HepG2 (cell line): ENCODE measurements at regions not wholly inside any gene's neighbourhood (a gene's known extent, or its start where the extent isn't known, plus 50 kb on each side); places are given as distances from the start of the nearest gene placed in this dataset.
A peak's percentile ranks its signal among the peaks of the same experiment; 100 is the strongest.
"Not testable (repeated sequence)": the region's sequence is repeated elsewhere in the genome, so short reads cannot be mapped to it uniquely, and the experiment has no call there.

Experiments used
- ATAC-seq: fragments of 200-7000 bp; cut with Tn5 transposase; 3 replicates; pipeline ENCODE4 v1.9.1; 2020; ENCODE audit warnings: mild to moderate bottlenecking, moderate library complexity
- BruUV-seq: library from RNA; stranded (reverse); fragments of 400-500 nt; replicated peaks from 2 replicates; lab custom pipeline; 2021; lab: Mats Ljungman, UMichigan
- CTCF ChIA-PET: fragments of 300-600 bp; formaldehyde crosslinking; extraction: SDS; loops from one replicate; lab custom pipeline; 2021; ENCODE audit warnings: low total read pairs, inconsistent platforms, low intra/inter-chr PET ratio; lab: Yijun Ruan, JAX
- POLR2A ChIA-PET: fragments of 350-600 bp; sonication (Branson Sonifier 250); formaldehyde crosslinking; loops from one replicate; lab custom pipeline; 2020; ENCODE audit warnings: antibody characterized with exemption, inconsistent platforms; lab: Yijun Ruan, JAX
- DNase-seq: peaks from one replicate; pipeline ENCODE4 v3.0.0-alpha.2; 2015; ENCODE audit warnings: low spot score
- FAIRE-seq: peaks from 3 replicates; lab custom pipeline; 2011; peaks lifted over from hg19 to GRCh38; lab: Jason Lieb, UNC
- H2AFZ ChIP-seq: one replicate; pipeline ENCODE4 v1.6.1; 2011; ENCODE audit warnings: low read length, inconsistent platforms
- H3K27ac ChIP-seq: fragments of 300-600 bp; 3 replicates; pipeline ENCODE4 v1.8.0; 2011; ENCODE audit warnings: mixed run types, mild to moderate bottlenecking, mixed read lengths, low read length, inconsistent platforms; ENCODE audit not compliant: insufficient read depth; ENCODE audit errors: extremely low read length
- H3K27me3 ChIP-seq, 2 experiments: fragments of 200-600 bp in 1 of 2; 2 replicates in 1 of 2; 3 replicates in 1 of 2; pipeline versions ENCODE4 v1.6.0 to v1.8.0; 2011; ENCODE audit warnings: low read length in 2 of 2, mild to moderate bottlenecking in 2 of 2, moderate library complexity in 2 of 2, inconsistent platforms in 1 of 2; ENCODE audit not compliant: insufficient read depth in 2 of 2, control insufficient read depth in 1 of 2
- H3K36me3 ChIP-seq, 2 experiments: fragments of 200-600 bp in 1 of 2; replicated peaks in 1 of 2; 2 replicates in 1 of 2; 3 replicates in 1 of 2; pipeline versions ENCODE4 v1.5.1 to v1.8.0; 2011; ENCODE audit warnings: low read length in 2 of 2, inconsistent platforms in 1 of 2; ENCODE audit not compliant: insufficient read depth in 2 of 2, control insufficient read depth in 1 of 2
- H3K4me1 ChIP-seq: 2 replicates; pipeline ENCODE4 v1.5.1; 2012; ENCODE audit warnings: low read length, inconsistent platforms; ENCODE audit not compliant: insufficient read depth
- H3K4me2 ChIP-seq: 2 replicates; pipeline ENCODE4 v1.6.0; 2011; ENCODE audit warnings: low read depth, low read length, inconsistent platforms
- H3K4me3 ChIP-seq, 3 experiments: fragments of 200-600 bp in 1 of 3; sonication (generic), shearing (Covaris generic) in 1 of 3; replicated peaks in 1 of 3; 2 replicates each; pipeline ENCODE4 v1.5.1; 2011 to 2016; ENCODE audit warnings: low read length in 3 of 3, inconsistent platforms in 2 of 3, low read depth in 2 of 3, mild to moderate bottlenecking in 2 of 3, control low read depth in 1 of 3, mixed read lengths in 1 of 3; ENCODE audit not compliant: insufficient read depth in 1 of 3
- H3K79me2 ChIP-seq: one replicate; pipeline ENCODE4 v1.6.1; 2011; ENCODE audit warnings: low read length, inconsistent platforms; ENCODE audit not compliant: insufficient read depth
- H3K9ac ChIP-seq: 2 replicates; pipeline ENCODE4 v1.6.0; 2011; ENCODE audit warnings: mild to moderate bottlenecking, low read depth, low read length, inconsistent platforms; ENCODE audit not compliant: insufficient read depth
- H3K9me3 ChIP-seq: 2 replicates; pipeline ENCODE4 v1.5.1; 2012; ENCODE audit warnings: mild to moderate bottlenecking, low read length
- H4K20me1 ChIP-seq: 2 replicates; pipeline ENCODE4 v1.6.0; 2011; ENCODE audit warnings: inconsistent platforms, mild to moderate bottlenecking, low read length, moderate library complexity; ENCODE audit not compliant: insufficient read depth
- EZH2 ChIP-seq: conservative IDR thresholded peaks from 2 replicates; pipeline ENCODE4 v1.6.1; 2012; ENCODE audit warnings: mild to moderate bottlenecking, low read depth, low read length, moderate library complexity
- MXD4 ChIP-seq: IDR thresholded peaks from 2 replicates; pipeline ENCODE4 v1.6.1; 2016; ENCODE audit warnings: mild to moderate bottlenecking, missing biosample characterization, missing genetic modification reagents
- NCOA2 ChIP-seq: sonication (generic); formaldehyde crosslinking; IDR thresholded peaks from 2 replicates; pipeline ENCODE4 v1.8.0; 2022; ENCODE audit warnings: inconsistent platforms
- ZNF564 ChIP-seq: sonication (generic); formaldehyde crosslinking; IDR thresholded peaks from 2 replicates; pipeline ENCODE4 v1.8.1; 2023; ENCODE audit warnings: mild to moderate bottlenecking, missing genetic modification reagents
- WGBS: methylation state at CpG from one replicate; pipeline ENCODE4 v1.1.6; 2017; ENCODE audit warnings: low lambda C conversion rate; 5-methylcytosine and 5-hydroxymethylcytosine counted together
- in situ Hi-C: cut with HindIII; loops from 2 replicates; pipeline ENCODE4 v1.10.0; 2017; ENCODE audit warnings: low pct_unique_long_range_greater_than_20kb; ENCODE audit not compliant: extremely low pct_ligation_motif_present
- intact Hi-C: fragments of 100-400 bp; cut with micrococcal nuclease; formaldehyde crosslinking; loops from one replicate; pipeline ENCODE4 v1.10.0; 2022; ENCODE audit not compliant: unreplicated experiment
- TF ChIP-seq, protein P1 (sequence below): IDR thresholded peaks from 2 replicates; pipeline ENCODE4 v1.6.1; 2018; ENCODE audit warnings: missing genetic modification reagents

GRCh38 chr2:131425231-131425941 lies 50.5 kb upstream of the TUBA3D start:
- intact Hi-C loops = no loop called here

GRCh38 chr2:131424605-131425114 lies 51.3 kb upstream of the TUBA3D start:
- H3K36me3 ChIP-seq, H3K4me1 ChIP-seq, FAIRE-seq, H3K9ac ChIP-seq, H3K4me3 ChIP-seq, DNase-seq, H3K9me3 ChIP-seq, H3K79me2 ChIP-seq, BruUV-seq, POLR2A ChIA-PET, H3K27ac ChIP-seq, H2AFZ ChIP-seq, H4K20me1 ChIP-seq, CTCF ChIA-PET, H3K4me2 ChIP-seq, intact Hi-C loops: not testable (repeated sequence)
- peak; percentile 47 for ATAC-seq
- peaks cover 5 to 49% of the 10 kb centered on the region in 2 experiments; a peak in 4 of 5 replicates for H3K27me3 ChIP-seq
- 67% methylated on average over 50 of the region's 50 CpGs for WGBS
- in situ Hi-C loops = loop anchor here (25.0 kb wide), 1 partner anchor 238 kb away; no protein-coding TSS in a partner anchor

More at GRCh38 chr2:131425231-131425941, 50.5 kb upstream of the TUBA3D start:
- Histone ChIP-seq H3K36me3 (no peaks in the 10 kb centered on the region), H3K4me1 (no peaks in the 10 kb centered on the region), H3K4me2 (no peak overlapping the region), H3K27ac (no peak overlapping the region), H3K9me3 (no peaks in the 10 kb centered on the region), H3K4me3 (no peak overlapping the region; a peak in 1 of 6 replicates), H3K79me2 (no peaks in the 10 kb centered on the region), H3K9ac (no peak overlapping the region), H4K20me1 (no peaks in the 10 kb centered on the region), H2AFZ (no peak overlapping the region), H3K27me3 (peaks cover 5 to 48% of the 10 kb centered on the region in 2 experiments; a peak in 4 of 5 replicates)
- no TSS peak for BruUV-seq
- in situ Hi-C loops = no loop called here
- no peak for TF ChIP-seq MXD4
- TF ChIP-seq, protein P1, sequence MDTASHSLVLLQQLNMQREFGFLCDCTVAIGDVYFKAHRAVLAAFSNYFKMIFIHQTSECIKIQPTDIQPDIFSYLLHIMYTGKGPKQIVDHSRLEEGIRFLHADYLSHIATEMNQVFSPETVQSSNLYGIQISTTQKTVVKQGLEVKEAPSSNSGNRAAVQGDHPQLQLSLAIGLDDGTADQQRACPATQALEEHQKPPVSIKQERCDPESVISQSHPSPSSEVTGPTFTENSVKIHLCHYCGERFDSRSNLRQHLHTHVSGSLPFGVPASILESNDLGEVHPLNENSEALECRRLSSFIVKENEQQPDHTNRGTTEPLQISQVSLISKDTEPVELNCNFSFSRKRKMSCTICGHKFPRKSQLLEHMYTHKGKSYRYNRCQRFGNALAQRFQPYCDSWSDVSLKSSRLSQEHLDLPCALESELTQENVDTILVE (CRISPR knock-in tag) = no peak
- 0 out of 2 replicates have a peak, but pooled peaks have one; percentile 34 for TF ChIP-seq EZH2
- TF ChIP-seq NCOA2 (CRISPR knock-in tag) = no peak
- no peak for TF ChIP-seq ZNF564 (CRISPR knock-in tag)
- CTCF ChIA-PET = no interaction called here
- FAIRE-seq (no peak), DNase-seq (no peak), ATAC-seq (peak; percentile 52)
- POLR2A ChIA-PET = no interaction called here
- 57% methylated on average over 25 of the region's 57 CpGs for whole genome bisulfite sequencing

DNA sequence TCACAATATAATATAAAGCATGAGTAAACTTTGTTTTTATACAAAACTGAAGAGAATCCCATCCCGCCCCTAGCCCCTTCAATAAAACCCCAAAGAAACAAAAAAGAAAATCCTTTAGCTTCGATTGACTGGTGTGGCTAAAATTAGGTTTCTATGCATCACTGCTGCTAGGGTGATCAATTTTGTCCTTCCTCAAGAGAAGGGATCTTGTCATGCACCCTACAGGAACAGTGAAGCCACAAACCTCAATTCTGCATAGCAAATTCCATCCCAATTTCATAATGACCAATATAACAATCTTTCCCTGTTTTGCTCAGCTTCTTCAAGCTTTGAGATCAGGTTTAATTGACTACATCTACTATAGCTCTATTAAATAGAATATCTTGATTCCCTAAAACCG lies 55.2 kb upstream of the TUBA3D start:
- not testable (repeated sequence) for ATAC-seq

More for the DNA sequence above, 55.2 kb upstream of the TUBA3D start:
- H3K9me3 ChIP-seq, H3K9ac ChIP-seq, POLR2A ChIA-PET, FAIRE-seq, CTCF ChIA-PET, DNase-seq, H3K4me3 ChIP-seq, H3K79me2 ChIP-seq, H2AFZ ChIP-seq, H3K4me2 ChIP-seq, H3K4me1 ChIP-seq, H3K36me3 ChIP-seq, H3K27ac ChIP-seq, BruUV-seq, intact Hi-C loops, H4K20me1 ChIP-seq: not testable (repeated sequence)
- 3% methylated on average over 3 of the region's 3 CpGs for WGBS
- peaks cover 0 to 47% of the 10 kb centered on the region in 2 experiments; a peak in 3 of 5 replicates for H3K27me3 ChIP-seq
- in situ Hi-C loops = loop anchor here (25.0 kb wide), 1 partner anchor 242 kb away; no protein-coding TSS in a partner anchor
